Dedifferentiated amniotic fluid mesenchymal stem cell (primary cell): ENCODE measurements at regions not wholly inside any gene's neighbourhood (a gene's known extent, or its start where the extent isn't known, plus 50 kb on each side); places are given as distances from the start of the nearest gene placed in this dataset.

Source experiments
- DNase-seq: peaks from one replicate; pipeline ENCODE4 v3.0.0-alpha.2; 2016; ENCODE audit errors: extremely low spot score

GRCh38 chr2:128788636-128789220 lies 470.1 kb upstream of the HS6ST1 start:
- no peak for DNase-seq

DNA sequence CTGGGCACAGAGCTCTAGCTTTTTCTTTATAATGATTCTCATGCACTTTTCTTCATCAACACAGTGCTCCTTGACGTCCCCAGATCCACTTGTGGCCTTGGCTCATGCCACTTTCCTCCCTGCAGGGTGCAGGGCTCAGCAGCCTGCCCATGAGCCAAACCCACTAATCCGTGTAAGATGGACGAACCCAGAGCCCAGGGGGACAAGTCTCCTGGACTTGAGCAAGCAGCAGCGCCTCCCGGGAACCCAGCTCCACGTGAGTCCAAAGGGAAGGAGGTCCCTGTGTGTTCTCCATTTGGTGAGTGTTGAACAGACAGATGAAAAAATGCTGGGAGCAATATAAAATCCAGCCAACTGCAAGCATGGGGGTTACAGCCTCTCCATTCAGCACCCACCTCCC lies 470.6 kb upstream of the HS6ST1 start:
- DNase-seq, result no peak

DNA sequence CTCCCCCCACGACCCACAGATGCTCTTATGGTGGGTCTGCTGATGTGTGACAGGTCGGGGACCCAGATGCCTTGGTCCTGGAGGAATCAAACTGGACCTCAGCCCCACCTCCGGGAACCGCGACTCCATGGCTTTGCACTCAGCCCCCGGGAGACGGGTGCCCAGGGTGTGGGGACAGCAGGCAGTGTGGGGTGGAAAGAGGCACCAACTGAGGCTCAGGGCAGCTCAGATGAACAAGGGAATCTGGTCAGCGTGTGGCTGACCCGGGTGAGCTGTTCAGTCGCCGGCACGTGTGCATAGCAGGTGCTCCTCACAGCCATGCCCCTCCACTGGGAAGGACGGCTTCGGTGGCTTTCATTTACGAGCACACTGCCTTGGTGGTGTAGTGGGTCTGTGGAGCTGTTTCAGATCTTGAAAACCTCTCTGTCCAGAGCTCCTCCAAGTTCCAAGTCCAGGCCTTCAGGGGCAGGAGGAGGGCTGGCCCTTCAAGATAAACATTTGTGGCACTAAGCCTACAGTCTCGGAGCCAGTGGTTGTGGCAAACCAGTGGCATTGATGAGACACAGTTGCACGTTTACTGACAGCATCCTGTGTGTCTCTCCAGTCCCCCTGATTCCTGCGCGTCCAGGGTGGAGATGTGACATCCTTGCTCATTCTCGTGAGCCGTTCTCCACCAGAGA lies 471.2 kb upstream of the HS6ST1 start:
- DNase-seq, result no peak

GRCh38 chr2:128790541-128791001 lies 471.9 kb upstream of the HS6ST1 start:
- DNase-seq, result no peak

- DNase-seq, result no peak
These were observed 472.7 kb upstream of the HS6ST1 start for GRCh38 chr2:128791120-128791984.

DNA sequence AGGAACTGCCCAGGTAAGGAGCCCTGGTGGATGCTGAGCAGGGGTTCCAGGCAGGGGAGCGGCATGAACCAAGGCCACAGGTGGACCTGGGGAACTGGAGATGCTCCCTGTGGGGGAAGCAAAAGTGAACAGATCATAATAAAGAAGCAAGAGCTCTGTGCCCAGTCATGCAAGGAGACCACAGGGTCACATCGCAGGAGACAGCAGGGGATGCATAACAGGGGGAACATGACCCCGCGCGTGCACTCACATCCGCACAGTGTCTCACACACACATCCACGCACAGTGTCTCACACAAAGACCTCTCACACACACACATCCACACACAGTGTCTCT lies 473.3 kb upstream of the HS6ST1 start:
- no peak for DNase-seq

- DNase-seq, result no peak
These were observed 473.9 kb upstream of the HS6ST1 start for GRCh38 chr2:128792476-128793054.

DNA sequence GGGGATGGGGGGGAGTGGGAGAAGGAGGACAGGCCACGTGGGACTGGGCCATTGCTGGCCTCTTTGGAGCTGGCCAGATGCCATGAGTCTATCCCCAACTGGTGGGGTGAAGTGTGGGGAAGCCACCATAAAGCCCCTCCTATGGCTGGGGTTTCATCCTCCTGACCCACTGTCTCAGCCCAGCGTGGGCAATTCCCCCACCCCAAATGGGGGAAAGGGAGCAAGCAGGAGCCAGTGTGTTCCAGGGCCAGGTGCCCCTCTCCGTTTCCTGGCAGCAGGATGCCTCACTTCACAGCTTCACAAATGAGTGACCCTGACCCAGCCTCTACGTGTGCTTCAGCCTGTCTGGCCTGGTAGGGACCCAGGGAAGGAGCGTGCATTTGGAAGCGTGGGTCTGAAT lies 474.7 kb upstream of the HS6ST1 start:
- DNase-seq, result no peak

DNA sequence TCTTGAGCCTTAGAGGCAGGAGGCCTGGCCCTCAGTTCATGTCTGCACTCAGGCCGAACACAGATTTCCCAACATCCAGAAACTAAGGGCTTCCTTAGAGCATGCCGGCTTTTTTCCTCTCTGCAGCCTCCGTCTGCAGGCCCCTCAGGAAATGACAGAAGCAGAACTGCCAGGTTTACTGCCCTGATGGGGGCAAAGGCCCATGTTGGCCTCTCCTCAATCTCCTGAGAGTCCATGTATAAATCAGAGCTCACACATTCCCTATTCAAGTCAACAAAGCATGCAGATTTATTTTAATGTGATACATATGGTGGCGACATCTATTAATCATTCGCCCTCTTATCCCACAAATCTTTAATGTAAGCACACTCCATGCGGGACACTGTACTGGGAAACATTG lies 475.6 kb upstream of the HS6ST1 start:
- DNase-seq, result no peak

- no peak for DNase-seq
These were observed 477.7 kb upstream of the HS6ST1 start for GRCh38 chr2:128796321-128796720.

DNA sequence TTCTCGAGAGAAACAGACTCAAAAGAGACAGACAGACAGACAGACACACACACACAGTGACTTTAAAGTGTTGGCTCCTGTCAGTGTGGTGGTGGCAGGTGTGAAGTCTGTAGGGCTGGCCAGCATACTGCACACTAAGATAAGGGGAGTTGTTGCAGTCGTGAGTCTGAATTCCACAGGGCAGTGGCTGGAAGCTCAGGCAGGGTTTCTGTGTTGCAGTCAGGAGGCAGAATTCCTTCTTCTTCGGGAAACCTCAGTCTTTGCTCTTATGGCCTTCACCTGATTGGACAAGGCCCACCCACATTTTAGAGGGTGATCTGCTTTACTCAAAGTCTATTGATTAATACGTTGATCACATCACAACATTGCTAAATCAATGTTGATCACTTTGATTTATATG lies 478.4 kb upstream of the HS6ST1 start:
- no peak for DNase-seq

- no peak for DNase-seq
These were observed 478.9 kb upstream of the HS6ST1 start for GRCh38 chr2:128797533-128797932.

GRCh38 chr2:128797937-128798336 lies 479.3 kb upstream of the HS6ST1 start:
- no peak for DNase-seq

DNA sequence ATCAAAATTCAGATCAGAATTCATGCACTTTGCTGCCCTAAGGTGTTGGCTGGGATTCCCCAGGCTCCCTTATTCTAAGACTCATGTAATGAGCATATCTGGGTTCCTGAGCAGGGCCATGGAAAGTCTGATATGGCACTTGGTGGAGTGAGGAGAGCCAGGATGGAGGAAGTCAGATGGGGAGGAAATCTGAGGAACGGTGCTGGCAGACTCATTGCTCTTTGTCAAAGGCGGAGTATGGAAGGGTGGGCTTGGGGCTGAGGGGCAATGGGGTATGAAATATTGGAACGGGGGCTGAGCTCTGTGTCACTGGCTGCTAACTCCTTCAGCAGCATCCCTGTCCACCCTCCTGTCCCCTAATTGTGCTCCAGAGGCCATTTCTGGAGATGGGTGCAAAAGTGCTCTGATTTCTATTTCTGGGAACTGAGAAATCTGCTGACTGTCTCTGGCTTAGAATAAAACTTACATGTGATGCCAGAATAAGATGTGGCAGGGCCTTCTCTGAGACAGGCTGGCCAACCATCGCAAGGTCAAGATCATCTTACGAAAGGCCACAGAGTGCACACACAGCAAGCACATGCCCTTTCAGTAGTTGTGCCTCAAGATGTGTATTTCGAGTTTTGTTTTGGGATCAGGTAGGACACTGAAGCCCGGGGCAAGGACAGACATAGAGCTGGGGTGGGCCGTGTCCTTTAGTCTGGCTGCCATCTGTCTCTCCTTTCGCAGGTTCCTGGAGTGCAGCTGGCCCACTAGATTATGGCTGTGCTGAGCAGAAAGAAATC lies 480.0 kb upstream of the HS6ST1 start:
- no peak for DNase-seq

DNA sequence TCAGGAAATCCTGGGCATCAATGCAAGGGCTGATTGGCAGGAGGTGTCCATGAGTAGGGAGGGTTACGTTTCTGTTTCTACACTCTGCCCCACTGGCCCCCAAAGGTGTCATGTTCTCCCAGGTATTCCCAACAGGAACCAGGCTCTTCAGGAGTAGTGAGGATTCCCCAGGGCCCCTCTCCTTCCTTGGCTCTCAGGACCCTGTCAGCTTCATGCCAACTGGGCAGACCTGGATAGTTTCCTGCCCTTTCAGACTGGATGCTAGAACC lies 480.6 kb upstream of the HS6ST1 start:
- DNase-seq, result no peak

- no peak for DNase-seq
These were observed 481.1 kb upstream of the HS6ST1 start for GRCh38 chr2:128799730-128800129.

DNA sequence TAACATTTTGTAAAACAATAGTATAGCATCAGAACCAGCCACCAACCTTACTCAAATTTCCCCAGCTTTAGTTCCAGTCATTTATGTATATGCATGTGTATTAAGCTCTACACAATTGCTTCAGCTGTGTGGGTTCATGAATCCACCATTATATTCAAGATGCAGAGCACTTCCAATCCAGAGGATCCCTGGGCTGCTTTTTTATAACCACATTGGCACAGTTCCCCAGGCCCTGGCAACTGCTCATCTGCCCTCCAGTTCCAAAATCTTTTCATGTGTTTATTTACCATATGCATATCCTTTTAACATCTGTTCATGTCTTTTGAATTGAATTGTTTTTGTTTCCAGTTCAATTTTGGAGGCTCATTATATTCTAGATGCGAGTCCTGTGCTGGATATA lies 482.9 kb upstream of the HS6ST1 start:
- no peak for DNase-seq

DNA sequence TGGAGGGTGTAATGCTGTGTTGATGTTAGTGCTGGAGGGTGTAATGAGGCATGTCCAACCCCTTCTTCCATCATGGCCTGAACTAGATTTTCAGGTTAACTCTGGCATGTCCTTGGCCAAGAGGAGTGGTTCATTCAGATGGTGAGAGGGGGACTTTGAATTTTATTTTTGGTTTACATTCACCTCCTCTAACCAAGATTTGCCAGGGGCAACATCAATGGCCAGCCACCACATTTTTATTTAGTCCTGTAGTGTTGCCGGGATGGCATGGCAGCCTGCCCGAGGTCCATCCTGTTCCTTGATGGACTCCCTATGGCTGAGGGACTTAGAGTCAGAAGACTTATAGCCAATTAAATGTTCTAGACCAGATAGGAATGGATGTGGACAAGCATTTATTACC lies 484.6 kb upstream of the HS6ST1 start:
- no peak for DNase-seq

DNA sequence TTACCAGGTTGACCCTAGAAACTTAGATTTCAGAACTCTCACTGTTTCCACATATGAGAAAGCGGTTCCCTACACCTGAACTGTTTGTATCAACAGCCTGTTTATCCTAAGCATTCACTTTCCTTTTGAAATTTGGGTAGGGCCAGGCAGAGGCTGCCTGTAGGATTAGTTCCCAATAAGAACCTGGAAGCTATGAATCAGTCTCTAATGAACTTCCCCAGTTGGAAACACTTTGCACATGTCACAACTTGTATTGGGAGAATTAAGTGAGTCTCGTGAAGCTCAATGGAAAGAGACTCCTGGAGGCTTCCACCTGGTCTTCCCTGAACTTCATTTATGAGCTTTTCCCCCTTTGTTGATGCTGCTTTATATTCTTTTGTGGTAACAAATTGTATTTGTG lies 486.6 kb upstream of the HS6ST1 start:
- no peak for DNase-seq

DNA sequence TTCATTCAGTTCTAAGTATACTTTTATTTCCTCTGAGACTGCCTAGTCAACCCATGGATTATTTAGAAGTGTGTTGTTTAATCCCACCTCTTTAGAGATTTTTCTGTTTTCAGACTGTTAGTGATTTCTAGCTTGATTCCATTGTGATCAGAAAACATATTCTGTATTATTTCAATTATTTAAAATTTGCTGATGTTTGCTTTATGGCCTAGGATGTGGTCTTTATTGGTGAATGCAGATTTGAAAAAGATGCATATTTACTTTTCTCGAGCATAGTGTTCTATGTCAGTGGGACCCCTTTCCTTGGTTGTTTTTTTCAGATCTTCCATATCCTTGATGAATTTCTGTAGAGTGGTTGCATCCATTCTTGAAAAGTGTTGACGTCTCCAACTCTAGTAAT lies 487.2 kb upstream of the HS6ST1 start:
- DNase-seq, result no peak

- no peak for DNase-seq
These were observed 488.6 kb upstream of the HS6ST1 start for GRCh38 chr2:128807317-128807716.
